Fibroblast of peridontal ligament (primary cell): ENCODE measurements at regions not wholly inside any gene's neighbourhood (a gene's known extent, or its start where the extent isn't known, plus 50 kb on each side); places are given as distances from the start of the nearest gene placed in this dataset.
"Not testable (repeated sequence)": the region's sequence is repeated elsewhere in the genome, so short reads cannot be mapped to it uniquely, and the experiment has no call there.

Experiments
- DNase-seq: peaks from one replicate; pipeline ENCODE4 v3.0.0-alpha.2; 2010; ENCODE audit errors: extremely low read depth

DNA sequence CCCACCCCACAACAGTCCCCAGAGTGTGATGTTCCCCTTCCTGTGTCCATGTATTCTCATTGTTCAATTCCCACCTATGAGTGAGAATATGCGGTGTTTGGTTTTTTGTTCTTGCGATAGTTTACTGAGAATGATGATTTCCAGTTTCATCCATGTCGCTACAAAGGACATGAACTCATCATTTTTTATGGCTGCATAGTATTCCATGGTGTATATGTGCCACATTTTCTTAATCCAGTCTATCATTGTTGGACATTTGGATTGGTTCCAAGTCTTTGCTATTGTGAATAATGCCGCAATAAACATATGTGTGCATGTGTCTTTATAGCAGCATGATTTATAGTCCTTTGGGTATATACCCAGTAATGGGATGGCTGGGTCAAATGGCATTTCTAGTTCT lies 156.9 kb downstream of the RHOU start:
- not testable (repeated sequence) for DNase-seq

DNA sequence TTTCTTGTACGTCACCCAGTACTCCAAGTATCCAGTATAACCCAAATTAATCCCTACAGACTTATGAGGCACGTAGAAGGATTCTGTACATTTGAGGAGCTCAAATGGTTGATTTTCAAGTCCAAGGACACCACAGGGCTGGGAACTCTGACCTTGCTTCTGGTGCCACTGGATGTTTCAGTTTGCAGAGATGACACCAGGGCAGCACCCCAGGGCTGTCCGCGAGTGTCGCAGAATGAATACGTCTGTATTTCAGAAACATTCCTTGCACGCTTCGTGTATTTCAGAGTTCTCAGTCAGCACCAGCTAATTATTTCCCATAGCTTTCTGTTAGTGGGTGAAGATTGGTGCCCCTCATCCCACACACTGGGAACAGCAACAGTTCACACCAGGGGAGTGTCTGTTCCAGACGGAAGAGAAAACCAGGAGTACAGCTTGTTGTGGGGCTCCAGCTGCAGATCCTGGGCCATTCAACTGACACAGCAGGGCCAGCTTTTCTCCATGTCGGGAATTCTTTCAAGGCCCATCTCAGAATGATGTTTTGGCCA lies 159.2 kb downstream of the RHOU start:
- no peak for DNase-seq

DNA sequence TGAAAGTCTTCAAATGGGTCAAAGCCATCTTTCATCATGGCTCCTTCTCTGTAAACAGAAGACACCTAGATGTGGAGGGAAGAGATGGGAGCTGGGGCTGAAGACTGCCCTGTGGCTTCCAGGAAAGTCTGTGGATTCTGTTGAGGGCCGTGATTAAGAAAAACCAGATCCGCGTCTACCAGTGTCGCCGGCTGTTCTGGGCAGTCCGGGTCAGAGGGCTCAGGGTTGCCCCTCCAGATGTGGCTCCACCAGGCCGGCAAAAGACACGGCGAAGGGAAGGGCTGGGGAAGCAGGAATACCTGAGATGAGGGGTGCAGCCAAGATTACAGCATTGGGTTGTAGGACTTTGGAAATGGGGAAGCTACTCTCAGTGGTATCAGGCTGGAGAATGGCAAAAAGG lies 162.6 kb downstream of the RHOU start:
- no peak for DNase-seq

DNA sequence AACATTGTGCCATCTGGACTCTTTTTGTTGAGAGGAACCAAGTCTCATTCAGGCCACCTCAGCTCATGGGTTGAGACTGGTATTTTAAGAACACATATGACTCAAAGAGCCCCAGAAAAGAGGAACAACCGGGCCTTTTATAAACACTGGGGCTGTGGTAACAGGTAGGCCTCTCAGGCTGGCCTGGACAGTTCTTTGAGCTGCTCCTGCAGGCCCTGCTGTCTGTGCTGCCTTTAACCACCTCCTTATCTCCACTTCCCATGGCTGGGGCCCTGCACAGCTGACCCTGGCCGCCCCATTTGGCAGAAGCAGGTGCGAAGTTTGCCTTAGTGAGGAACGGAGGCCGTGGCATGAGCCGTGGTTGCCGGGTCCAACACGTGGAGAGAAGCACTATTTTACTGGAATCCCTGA lies 163.3 kb downstream of the RHOU start:
- DNase-seq, result no peak

DNA sequence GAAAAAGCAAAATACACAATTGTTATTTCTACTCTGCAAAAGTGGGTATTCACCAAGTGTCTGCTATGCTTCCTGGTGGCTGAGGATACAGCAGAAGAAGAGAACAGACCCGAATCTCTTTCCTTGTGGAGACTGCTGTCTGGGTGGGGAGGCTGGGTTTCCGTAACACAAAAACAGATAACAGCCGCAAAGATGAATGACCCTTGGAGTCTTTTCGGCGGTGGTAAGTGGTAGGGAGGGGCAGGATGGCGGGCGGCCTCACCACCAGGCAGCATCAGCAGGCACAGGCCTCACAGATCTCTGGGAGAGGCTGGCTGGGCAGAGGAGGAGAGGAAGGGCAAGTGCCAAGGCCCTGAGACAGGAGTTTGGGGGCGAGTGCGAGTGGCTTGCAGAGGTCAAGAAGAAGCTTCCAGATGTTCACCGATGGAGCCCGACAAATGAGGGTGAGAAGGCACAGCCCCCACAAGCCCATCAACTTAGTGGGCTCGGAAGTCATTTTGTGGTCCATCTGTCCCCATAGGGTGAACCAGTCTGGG lies 164.2 kb downstream of the RHOU start:
- no peak for DNase-seq

DNA sequence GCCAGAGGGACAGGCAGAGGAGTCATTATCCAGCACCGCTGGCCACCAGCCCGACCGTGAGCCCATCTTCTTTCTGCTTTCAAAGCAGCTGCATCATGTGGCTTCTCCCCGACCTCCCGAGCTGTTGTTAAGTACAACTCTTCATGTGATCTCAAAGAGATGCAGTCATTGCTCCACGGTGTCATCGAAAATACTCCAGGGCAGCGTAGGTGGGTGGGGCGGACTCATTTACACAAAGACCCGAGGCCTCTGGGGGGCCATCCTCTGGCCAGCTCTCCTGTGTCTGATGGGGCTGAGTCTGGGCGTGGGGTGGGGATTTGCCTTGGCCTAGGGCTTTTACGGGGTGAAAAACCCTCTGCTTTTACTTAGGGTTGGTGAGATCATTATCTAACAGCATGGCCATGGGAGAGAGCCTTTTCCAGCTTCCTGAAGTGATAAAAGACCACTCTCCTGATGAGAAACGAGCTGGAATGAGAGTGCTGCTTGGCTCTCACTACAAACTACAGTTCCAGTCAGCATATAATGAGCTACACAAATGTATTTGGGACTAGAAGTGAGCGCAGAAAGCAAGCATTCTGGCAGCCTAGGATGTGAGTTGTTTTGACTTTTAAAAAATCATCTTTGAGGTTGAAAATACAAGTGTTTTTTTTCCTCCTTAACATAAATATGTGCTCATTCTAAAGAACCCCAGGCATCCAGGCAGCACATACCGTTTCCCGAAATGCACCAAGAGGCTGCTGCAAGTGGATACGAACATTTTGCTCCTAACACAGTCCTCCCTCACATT lies 165.0 kb downstream of the RHOU start:
- DNase-seq, result no peak

DNA sequence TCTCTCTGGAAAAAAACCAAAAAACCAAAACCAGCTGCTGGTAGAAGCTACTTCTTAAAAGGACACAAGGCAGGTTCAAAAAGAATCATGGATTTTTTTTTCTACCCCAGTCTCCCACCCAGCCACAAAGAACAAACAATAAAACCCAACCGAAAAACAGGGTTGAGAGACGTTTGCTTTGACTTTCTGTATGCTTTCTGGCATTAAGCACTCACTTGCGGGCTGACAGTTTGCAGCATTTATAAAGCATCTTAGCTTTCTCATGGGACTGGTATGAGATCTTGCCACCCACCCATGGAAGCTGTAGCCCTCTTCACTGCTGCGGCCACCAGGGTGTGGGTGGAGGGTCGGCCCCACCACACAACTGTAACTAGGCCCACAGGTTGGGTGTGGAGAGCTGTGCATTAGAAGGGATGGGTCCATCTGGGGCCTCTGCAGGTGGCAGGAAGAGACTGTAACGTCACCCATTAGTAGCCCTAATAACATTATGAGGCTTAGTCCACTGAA lies 165.7 kb downstream of the RHOU start:
- DNase-seq, result no peak

DNA sequence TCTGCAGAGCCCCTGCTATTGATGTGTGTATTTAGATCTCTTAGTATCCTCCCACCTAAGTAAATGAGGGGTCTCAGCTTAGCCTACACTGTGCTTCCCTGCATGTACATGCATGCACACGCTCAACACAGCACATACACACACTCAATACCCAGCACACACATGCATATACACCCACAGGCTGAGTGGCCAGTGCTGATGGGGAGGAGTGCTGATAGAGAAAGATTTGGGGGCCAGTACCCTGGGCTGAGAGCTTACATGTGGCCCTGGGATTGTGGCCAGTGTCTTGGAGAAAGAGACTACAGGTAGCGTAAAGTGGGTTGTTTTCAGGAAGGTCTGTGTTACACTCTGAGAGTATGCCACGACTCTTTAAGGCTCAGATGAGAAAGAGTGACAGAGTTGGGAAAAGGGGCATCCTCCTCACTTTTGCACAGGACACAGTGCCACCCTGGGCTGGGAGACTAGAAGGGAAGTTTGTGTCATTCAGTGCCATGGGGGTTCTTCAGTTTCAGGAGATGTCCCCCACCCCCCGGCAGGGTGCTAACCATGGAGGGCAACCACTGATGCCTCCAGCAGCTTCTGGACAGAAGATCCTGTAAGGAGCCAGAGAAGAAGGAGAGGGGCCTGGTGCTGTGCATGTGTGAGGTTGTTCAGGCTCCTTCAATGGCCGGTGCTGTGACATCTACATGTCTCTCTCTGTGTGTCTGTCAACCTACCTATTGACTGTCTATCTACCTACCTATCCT lies 166.8 kb downstream of the RHOU start:
- DNase-seq, result no peak

DNA sequence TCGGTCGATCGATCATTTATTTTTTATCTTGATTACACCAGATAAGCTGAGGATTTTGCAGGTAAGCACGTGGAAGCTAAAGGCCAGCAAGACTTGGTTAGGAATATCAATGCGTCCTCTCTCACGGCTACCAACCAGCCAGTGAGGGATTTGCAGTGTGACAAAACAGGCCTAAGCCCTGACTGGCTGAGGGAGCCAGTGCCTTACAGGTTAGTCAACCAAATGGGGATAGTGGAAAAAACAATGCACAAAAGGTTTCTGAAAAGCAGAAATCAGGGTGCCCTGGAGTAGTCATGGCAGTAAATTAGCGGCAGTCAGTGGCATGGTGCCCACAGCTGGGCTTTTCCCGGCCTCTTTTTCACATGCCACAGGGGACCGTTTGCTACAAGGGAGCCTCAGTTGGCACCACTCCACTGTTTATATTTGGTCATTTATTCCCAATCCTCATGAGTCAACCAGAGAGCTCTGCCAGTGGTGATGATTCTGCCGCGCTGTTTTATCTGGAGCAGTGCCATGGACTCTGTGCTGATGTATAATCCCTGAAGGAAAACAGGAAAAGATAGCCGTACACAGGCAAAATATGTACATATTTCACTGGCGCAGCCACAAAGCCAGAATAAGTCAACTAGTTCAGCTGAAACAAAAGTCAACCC lies 167.6 kb downstream of the RHOU start:
- peak; percentile 76 for DNase-seq

DNA sequence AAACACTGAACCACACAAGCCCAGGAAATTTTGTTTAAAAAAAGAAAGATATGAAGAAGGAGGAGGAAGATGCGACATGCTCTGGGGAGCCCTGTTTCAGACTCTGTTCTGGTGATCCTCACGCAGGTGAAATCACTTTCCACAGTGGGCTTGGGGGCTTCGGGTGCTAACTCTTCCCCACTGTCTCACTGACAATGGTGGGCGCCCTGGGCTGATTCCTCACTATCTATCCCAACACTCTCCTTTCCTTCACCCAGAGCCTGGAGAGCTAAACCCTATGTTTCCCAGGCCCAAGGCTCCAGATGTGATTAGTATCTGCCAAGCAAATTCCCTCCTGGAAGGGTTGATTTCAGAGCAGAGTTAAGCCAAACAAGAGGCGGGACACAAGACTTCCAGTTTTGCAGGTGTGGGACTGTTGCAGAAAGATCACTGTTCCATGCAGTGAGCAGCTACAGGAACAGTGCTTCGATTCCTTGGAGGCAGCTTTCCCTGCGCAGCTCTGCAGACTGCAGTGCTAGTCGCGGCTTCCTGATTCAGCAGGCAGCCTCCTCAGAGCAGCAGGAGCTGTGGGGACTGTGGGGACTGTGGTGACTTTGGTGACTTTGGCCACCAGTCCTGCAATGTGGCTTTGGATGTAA lies 168.3 kb downstream of the RHOU start:
- no peak for DNase-seq

DNA sequence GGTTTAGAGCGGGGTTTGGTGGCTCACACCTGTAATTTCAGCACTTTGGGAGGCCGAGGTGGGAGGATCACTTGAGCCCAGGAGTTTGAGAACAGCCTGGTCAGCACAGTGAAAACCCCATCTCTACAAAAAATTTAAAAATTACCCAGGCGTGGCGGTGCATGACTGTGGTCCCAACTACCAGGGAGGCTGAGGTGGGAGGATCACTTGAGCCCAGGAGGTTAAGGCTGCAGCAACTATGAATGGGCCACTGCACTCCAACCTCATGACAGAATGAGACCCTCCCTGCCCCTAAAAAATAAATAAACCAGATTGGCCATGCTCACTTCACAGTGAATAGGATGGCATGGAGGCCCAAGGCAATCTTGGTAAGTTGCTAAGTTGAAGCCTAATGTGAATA lies 168.9 kb downstream of the RHOU start:
- no peak for DNase-seq

DNA sequence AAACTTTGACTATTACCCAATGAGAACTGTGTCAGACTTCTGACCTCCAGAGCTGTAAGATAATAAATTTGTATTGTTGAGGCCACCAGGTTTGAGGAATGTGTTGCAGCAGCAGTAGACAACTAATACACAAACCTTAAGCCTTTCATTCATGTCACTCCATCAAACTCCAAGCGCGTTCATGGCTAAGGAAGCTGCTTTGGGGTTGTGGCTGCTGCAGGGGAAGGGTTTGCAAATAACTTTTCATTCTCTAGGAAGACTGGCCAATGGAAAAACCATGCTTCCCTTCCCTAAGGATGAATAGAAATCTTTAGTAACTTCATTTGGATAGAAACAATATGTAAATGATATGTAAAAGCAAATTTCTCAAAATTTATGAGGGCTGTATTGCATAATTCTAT lies 170.4 kb downstream of the RHOU start:
- DNase-seq, result no peak

DNA sequence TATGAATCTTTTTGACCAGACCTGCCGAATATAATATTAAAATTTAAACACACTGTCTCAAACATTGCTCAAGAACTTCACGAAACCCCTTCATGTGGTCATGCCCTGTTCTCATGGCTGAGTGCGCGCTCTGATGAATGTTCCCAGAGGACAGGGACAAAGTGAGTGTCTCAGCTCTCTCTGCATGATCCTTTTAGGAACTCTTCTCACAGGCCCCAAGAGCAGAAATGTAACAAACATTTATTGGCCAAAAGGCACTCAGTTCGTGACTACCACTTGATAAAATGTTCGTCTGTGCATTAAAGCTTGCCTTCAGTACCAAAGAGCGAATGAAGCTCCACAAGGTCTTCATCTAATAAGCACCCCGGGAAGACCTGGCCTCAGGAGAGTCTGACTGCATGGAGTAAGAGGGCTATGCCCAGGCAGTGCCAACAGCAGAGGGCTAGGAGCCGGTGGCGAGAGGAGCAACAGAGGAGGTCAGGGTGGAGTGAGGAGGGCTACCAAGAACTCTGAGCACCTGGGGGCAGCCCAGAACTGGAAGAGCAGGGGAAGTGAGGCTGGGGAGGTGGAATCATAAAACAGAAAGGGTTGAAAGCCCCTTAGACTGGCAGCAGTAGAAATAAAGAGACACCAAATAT lies 171.1 kb downstream of the RHOU start:
- no peak for DNase-seq

DNA sequence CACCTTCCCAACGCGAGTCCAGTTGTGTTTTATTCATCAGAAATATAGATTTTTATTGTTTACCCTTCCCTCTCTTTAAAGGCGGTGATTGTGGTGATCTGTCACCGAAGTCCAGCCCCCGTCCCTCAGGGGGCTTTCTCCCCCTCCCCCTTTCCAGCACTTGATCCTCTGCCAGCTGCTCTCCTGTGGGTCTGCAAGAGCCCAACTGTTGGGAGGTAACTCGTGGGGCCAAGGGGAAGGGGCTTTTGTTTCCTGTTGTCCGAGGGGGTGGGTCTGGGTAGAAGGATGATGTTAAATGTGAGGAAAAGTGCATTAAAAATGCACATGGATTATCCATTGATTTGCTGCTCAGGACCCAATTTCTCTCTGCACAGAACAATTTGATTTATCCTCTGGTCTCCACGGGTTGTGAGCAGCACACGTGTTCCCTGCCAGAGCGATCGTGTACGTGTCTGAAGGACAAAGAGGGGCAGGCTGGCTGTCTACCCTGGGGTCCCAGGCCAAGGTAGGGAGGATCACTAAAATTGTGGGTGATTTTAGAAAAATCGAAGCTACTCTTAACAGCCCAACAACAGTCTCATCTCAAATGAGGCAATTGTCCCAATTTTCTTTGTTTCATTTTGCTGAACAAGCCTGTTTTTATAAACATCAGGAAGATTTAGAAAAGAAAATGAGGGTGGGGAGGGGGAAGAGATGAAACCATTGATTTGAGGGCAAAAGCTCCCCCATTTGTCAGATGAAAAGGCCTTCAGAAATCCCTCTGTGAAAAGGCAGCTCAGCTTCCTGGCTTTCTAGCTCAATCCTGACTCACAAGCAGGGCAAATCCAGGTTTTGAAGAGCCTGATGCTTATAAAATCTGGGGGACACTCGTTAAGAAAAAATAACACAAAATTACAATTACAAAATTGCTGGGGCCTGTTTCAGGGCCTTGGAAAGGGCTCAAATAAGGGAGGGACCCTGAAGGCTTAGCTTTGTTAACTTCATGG lies 176.2 kb downstream of the RHOU start:
- DNase-seq, result no peak

DNA sequence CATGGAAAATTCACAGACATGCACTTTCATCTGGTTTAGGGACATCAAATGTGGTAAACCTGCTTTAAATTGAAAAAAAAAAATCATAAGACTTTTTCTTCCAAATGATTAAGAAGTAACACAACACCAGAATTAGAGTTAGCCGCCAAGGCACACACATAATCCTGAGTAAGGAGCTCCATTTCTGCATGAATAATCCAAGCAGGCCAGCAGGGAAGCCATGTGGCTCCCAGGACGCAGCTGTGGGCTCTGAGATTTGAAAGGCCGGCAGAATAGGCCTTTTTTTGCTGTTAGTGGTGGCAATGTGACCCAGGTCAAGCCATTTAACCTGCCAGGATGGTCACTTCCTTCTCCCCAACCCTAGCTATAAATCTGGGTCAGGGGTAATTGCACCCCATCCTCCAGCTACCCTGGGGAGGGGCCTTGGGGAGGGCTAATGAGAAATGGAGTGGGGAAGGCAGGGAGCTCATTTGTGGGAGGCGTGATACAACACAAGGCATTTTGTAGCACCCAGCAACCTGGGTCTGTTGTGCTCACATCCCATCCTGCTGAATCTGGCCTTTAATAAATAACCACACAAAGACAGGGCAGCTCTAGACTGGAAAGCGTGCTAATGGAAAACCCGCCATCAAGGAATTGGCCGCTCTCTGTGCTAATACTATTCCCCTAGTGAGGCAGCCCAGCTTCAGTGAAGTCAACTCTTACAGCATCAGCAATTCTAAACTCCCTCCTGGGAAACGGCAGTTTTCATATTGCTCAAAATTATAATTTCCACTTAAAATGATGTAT lies 178.5 kb downstream of the RHOU start:
- no peak for DNase-seq

DNA sequence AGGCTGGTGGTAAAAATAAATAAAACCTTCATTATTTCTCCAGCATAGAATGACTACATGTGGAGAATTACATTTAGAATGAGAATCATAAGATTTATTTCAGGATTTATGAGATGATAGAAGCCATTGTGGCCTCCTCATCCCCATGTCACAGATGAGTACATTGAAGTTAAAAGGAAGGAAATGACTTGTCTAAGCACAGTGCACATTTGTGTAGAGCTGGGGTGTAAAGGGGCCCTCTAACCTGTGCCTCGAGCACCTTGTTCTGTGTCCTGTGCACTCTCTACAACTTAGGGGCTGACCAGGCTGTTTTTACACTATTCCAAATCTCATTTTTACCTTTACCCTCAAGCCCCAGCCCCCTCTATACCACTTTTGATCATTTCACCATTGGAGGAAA lies 179.4 kb downstream of the RHOU start:
- no peak for DNase-seq

DNA sequence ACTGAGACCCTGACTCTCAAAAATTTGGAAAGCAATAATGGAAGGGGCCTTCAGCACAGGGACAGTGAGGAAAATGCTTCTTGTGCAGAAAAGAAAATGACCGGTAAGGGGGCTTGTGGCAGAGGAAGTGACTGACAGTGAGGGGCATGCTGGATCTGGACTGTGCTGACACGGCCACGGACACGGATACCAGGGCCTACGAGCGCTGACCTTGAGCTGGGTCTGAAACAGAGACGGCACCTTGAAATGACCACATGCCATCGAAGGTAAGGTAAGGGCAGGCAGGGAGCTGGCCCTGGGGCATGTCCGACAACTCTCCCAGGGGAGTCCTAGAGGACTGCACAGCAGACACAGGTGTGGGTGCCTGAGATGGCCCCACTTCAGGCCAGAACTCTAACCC lies 182.1 kb downstream of the RHOU start:
- DNase-seq, result no peak

DNA sequence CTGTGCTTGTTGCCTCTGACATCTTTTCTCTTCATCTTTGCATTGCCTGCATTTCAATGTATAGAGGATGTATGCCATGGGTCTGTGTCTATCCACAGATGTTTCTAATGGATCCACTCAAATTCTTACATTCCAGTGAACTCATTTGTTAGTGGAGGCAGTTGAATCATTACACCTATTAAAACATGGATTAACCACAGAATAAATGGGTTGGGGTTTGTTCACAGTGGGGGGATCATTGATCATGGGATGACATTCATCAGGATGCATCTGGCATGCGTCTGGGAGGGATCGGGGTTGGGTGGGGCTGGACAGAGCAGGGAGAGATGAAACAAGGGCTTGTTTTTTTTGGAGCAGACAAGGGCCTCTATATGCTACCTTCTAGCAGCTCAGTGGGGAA lies 182.5 kb downstream of the RHOU start:
- DNase-seq, result no peak

DNA sequence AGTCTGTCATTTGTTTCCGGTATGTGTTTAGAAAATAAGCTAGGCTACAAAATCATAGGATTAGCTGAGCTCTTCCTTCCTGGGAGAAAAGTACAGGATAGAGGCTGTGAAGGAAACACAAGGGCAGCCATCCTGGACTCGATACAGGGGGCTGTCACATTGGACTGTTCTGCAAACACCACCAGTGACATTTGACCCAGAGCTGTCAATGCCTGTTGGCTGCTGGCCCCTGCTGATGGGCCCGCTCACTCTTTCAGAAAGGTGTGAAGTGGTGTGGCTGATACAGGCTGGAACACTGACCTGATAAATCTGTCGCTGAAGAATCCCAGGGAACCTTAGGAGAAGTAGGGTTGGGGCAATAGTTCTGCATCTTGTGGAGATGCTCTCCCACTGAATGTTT lies 183.1 kb downstream of the RHOU start:
- DNase-seq, result no peak
